Smooth muscle cell (in vitro differentiated cells): ENCODE measurements at regions not wholly inside any gene's neighbourhood (a gene's known extent, or its start where the extent isn't known, plus 50 kb on each side); places are given as distances from the start of the nearest gene placed in this dataset.

Experiments used
- DNase-seq: peaks from one replicate; lab custom pipeline; 2025; ENCODE audit not compliant: unreplicated experiment; lab: John Stamatoyannopoulos, UW
- H2AFZ ChIP-seq: fragments of 200-600 bp; sonication (generic); 2 replicates; pipeline ENCODE4 v1.6.0; 2016; ENCODE audit warnings: antibody characterized with exemption, low read depth, mild to moderate bottlenecking
- H3F3A ChIP-seq: fragments of 200-600 bp; sonication (generic); 2 replicates; pipeline ENCODE4 v1.6.0; 2017; ENCODE audit warnings: antibody characterized with exemption, low read depth
- H3K27ac ChIP-seq: fragments of 200-600 bp; sonication (generic); 2 replicates; pipeline ENCODE4 v1.5.1; 2016; ENCODE audit warnings: low read depth, mild to moderate bottlenecking
- H3K27me3 ChIP-seq: fragments of 200-600 bp; sonication (generic); 2 replicates; pipeline ENCODE4 v1.6.1; 2016; ENCODE audit warnings: low read depth, mild to moderate bottlenecking
- H3K36me3 ChIP-seq: fragments of 200-600 bp; sonication (generic); 2 replicates; pipeline ENCODE4 v1.5.1; 2016; ENCODE audit warnings: low read depth
- H3K4me1 ChIP-seq: fragments of 200-600 bp; sonication (generic); 2 replicates; pipeline ENCODE4 v1.5.1; 2016; ENCODE audit warnings: low read depth
- H3K4me2 ChIP-seq: fragments of 200-600 bp; sonication (generic); 2 replicates; pipeline ENCODE4 v1.6.0; 2016; ENCODE audit warnings: mild to moderate bottlenecking
- H3K4me3 ChIP-seq: fragments of 200-600 bp; sonication (generic); 2 replicates; pipeline ENCODE4 v1.5.1; 2016; ENCODE audit warnings: mild to moderate bottlenecking
- H3K79me2 ChIP-seq: fragments of 200-600 bp; sonication (generic); 2 replicates; pipeline ENCODE4 v1.6.0; 2016; ENCODE audit warnings: low read depth, mild to moderate bottlenecking
- H3K9ac ChIP-seq: fragments of 200-600 bp; sonication (generic); 2 replicates; pipeline ENCODE4 v1.6.0; 2016; ENCODE audit warnings: low read depth
- H3K9me3 ChIP-seq: fragments of 200-600 bp; sonication (generic); replicated peaks from 2 replicates; pipeline ENCODE4 v1.5.1; 2016; ENCODE audit warnings: low read depth
- H4K20me1 ChIP-seq: fragments of 200-600 bp; sonication (generic); 2 replicates; pipeline ENCODE4 v1.6.0; 2016; ENCODE audit warnings: low read depth
- CTCF ChIP-seq: fragments of 200-600 bp; sonication (generic); IDR thresholded peaks from 2 replicates; pipeline ENCODE4 v1.5.1; 2017; ENCODE audit warnings: borderline replicate concordance, mild to moderate bottlenecking, antibody characterized with exemption; ENCODE audit not compliant: insufficient read depth, poor library complexity, severe bottlenecking
- WGBS: methylation state at CpG from one replicate; pipeline ENCODE4 v1.1.7; 2016; ENCODE audit warnings: low lambda C conversion rate; 5-methylcytosine and 5-hydroxymethylcytosine counted together

- Histone ChIP-seq H3K4me1 (peaks cover 9% of the 10 kb centered on the region), H2AFZ (no peak overlapping the region), H3F3A (no peaks in the 10 kb centered on the region), H3K9me3 (no peaks in the 10 kb centered on the region), H3K9ac (no peak overlapping the region), H3K4me2 (no peak overlapping the region), H3K4me3 (no peak overlapping the region), H3K27ac (no peak overlapping the region), H3K79me2 (no peaks in the 10 kb centered on the region), H3K36me3 (no peaks in the 10 kb centered on the region), H4K20me1 (no peaks in the 10 kb centered on the region), H3K27me3 (no peaks in the 10 kb centered on the region)
- WGBS: 70% methylated on average over 9 of the region's 9 CpGs
- DNase-seq: no peak
- no peak for TF ChIP-seq CTCF
These were observed 104.1 kb upstream of the BASP1 start for GRCh38 chr5:17113174-17113958.

- Histone ChIP-seq H3F3A (no peaks in the 10 kb centered on the region), H3K4me1 (peaks cover 12% of the 10 kb centered on the region), H3K36me3 (no peaks in the 10 kb centered on the region), H3K79me2 (no peaks in the 10 kb centered on the region), H3K4me3 (no peak overlapping the region), H2AFZ (no peak overlapping the region), H3K9ac (no peak overlapping the region), H3K27me3 (no peaks in the 10 kb centered on the region), H3K27ac (no peak overlapping the region), H3K9me3 (no peaks in the 10 kb centered on the region), H3K4me2 (no peak overlapping the region), H4K20me1 (no peaks in the 10 kb centered on the region)
- WGBS: 77% methylated on average over 6 of the region's 6 CpGs
- DNase-seq: no peak
- no peak for TF ChIP-seq CTCF
These were observed 103.2 kb upstream of the BASP1 start for GRCh38 chr5:17114233-17114632.

- H3K79me2 ChIP-seq: no peaks in the 10 kb centered on the region
- no peak overlapping the region for H3K27ac ChIP-seq
- no peaks in the 10 kb centered on the region for H3K9me3 ChIP-seq
- no peaks in the 10 kb centered on the region for H3K27me3 ChIP-seq
- no peak overlapping the region for H3K4me2 ChIP-seq
- no peaks in the 10 kb centered on the region for H4K20me1 ChIP-seq
- no peaks in the 10 kb centered on the region for H3K36me3 ChIP-seq
- H2AFZ ChIP-seq: no peak overlapping the region
- H3K4me3 ChIP-seq: no peak overlapping the region
- no peak for DNase-seq
- WGBS: 83% methylated on average over 6 of the region's 6 CpGs
- H3K4me1 ChIP-seq: peaks cover 12% of the 10 kb centered on the region
- no peak overlapping the region for H3K9ac ChIP-seq
- no peak for TF ChIP-seq CTCF
- H3F3A ChIP-seq: no peaks in the 10 kb centered on the region
These were observed 102.5 kb upstream of the BASP1 start for GRCh38 chr5:17114715-17115599.
